A549 (cell line): ENCODE measurements at regions not wholly inside any gene's neighbourhood (a gene's known extent, or its start where the extent isn't known, plus 50 kb on each side); places are given as distances from the start of the nearest gene placed in this dataset.

Experiments
- ATAC-seq, 2 experiments: fragments of 200-7000 bp in 1 of 2; fragments of >200 bp in 1 of 2; cut with Nextera tagmentation in 1 of 2; cut with Tn5 transposase in 1 of 2; 3 replicates each; pipeline versions ENCODE4 v1.8.0 to v1.9.1; 2018 to 2020; ENCODE audit warnings: mild to moderate bottlenecking in 1 of 2, moderate library complexity in 1 of 2
- CTCF ChIA-PET: fragments of 300-600 bp; sonication (Branson Sonifier 250); formaldehyde crosslinking; extraction: SDS; loops from one replicate; lab custom pipeline; 2021; ENCODE audit warnings: antibody characterized with exemption, inconsistent platforms; lab: Yijun Ruan, JAX
- POLR2A ChIA-PET: fragments of 350-600 bp; formaldehyde crosslinking; extraction: SDS; loops from one replicate; lab custom pipeline; 2021; ENCODE audit warnings: antibody characterized with exemption, inconsistent platforms; lab: Yijun Ruan, JAX
- DNase-seq, 2 experiments: peaks; one replicate each; pipeline versions ENCODE4 v3.0.0 to v3.0.0-alpha.2; 2011 to 2016; ENCODE audit warnings: low read depth in 1 of 2, low spot score in 1 of 2
- FAIRE-seq: peaks from 2 replicates; lab custom pipeline; 2011; peaks lifted over from hg19 to GRCh38; lab: Jason Lieb, UNC
- H3K27ac ChIP-seq, 2 experiments: fragments of >200 bp; sonication (Bioruptor Twin); formaldehyde crosslinking; 3 replicates each; pipeline ENCODE4 v1.5.1; 2016 to 2017
- H3K4me1 ChIP-seq: fragments of >200 bp; sonication (Bioruptor Twin); formaldehyde crosslinking; 3 replicates; pipeline ENCODE4 v1.6.1; 2016
- H3K4me2 ChIP-seq: fragments of >200 bp; sonication (Bioruptor Twin); formaldehyde crosslinking; 3 replicates; pipeline ENCODE4 v1.6.1; 2016
- H3K4me3 ChIP-seq: fragments of >200 bp; sonication (Bioruptor Twin); formaldehyde crosslinking; 3 replicates; pipeline ENCODE4 v1.5.1; 2016
- H3K9me3 ChIP-seq: fragments of >200 bp; sonication (Bioruptor Twin); formaldehyde crosslinking; 3 replicates; pipeline ENCODE4 v1.6.1; 2016
- BHLHE40 ChIP-seq: IDR thresholded peaks from 2 replicates; pipeline ENCODE4 v1.6.1; 2012; ENCODE audit warnings: low read depth, low read length, inconsistent platforms
- CBX2 ChIP-seq: fragments of 200-600 bp; sonication (generic); IDR thresholded peaks from 2 replicates; pipeline ENCODE4 v1.6.1; 2016; ENCODE audit warnings: low read depth, mild to moderate bottlenecking, borderline replicate concordance
- CHD2 ChIP-seq: fragments of 150-350 bp; IDR thresholded peaks from 2 replicates; pipeline ENCODE4 v1.6.1; 2014; ENCODE audit warnings: low read length; ENCODE audit not compliant: partially characterized antibody
- CTCF ChIP-seq: fragments of >200 bp; sonication (Bioruptor Twin); formaldehyde crosslinking; IDR thresholded peaks from 3 replicates; pipeline ENCODE4 v1.5.1; 2016
- EHMT2 ChIP-seq: fragments of 200-600 bp; sonication (generic); IDR thresholded peaks from 2 replicates; pipeline ENCODE4 v1.6.1; 2016; ENCODE audit warnings: antibody characterized with exemption, low read depth, mild to moderate bottlenecking, moderate library complexity
- ESRRA ChIP-seq: fragments of 150-350 bp; IDR thresholded peaks from 2 replicates; pipeline ENCODE4 v1.6.1; 2014; ENCODE audit warnings: mild to moderate bottlenecking, low read length, borderline replicate concordance
- FOSB ChIP-seq: fragments of 250-450 bp; sonication (Bioruptor Pico); IDR thresholded peaks from 2 replicates; pipeline ENCODE4 v1.5.0; 2020; ENCODE audit warnings: mild to moderate bottlenecking, moderate library complexity
- FOSL2 ChIP-seq, 2 experiments: fragments of 450-650 bp in 1 of 2; fragments of >200 bp in 1 of 2; sonication (Bioruptor Twin) in 1 of 2; formaldehyde crosslinking; IDR thresholded peaks; 2 replicates each; pipeline versions ENCODE4 v1.5.0 to v1.6.1; 2016 to 2020; ENCODE audit warnings: mild to moderate bottlenecking in 1 of 2, moderate library complexity in 1 of 2
- GATA3 ChIP-seq: IDR thresholded peaks from 2 replicates; pipeline ENCODE4 v1.6.1; 2012; ENCODE audit warnings: borderline replicate concordance
- HMGXB4 ChIP-seq: fragments of 250-450 bp; sonication (Bioruptor Pico); IDR thresholded peaks from 2 replicates; pipeline ENCODE4 v1.5.0; 2021; ENCODE audit warnings: mild to moderate bottlenecking, moderate library complexity, borderline replicate concordance
- HOXA7 ChIP-seq: fragments of 250-450 bp; sonication (Bioruptor Pico); IDR thresholded peaks from 2 replicates; pipeline ENCODE4 v1.5.0; 2020; ENCODE audit warnings: mild to moderate bottlenecking, moderate library complexity
- KDM5A ChIP-seq: fragments of 200-600 bp; sonication (generic); IDR thresholded peaks from 2 replicates; pipeline ENCODE4 v1.6.1; 2016; ENCODE audit warnings: antibody characterized with exemption, mild to moderate bottlenecking
- MAFK ChIP-seq: fragments of 450-650 bp; IDR thresholded peaks from 2 replicates; pipeline ENCODE4 v1.6.1; 2014; ENCODE audit not compliant: partially characterized antibody
- MAX ChIP-seq: IDR thresholded peaks from 2 replicates; pipeline ENCODE4 v1.6.1; 2012
- MAZ ChIP-seq: fragments of 150-350 bp; IDR thresholded peaks from 2 replicates; pipeline ENCODE4 v1.6.1; 2014; ENCODE audit warnings: antibody characterized with exemption, low read depth, low read length, borderline replicate concordance
- MYC ChIP-seq: IDR thresholded peaks from 2 replicates; pipeline ENCODE4 v1.6.1; 2012; ENCODE audit warnings: mild to moderate bottlenecking, inconsistent platforms, low read length, improper control_type of control experiment, borderline replicate concordance
- PHF8 ChIP-seq: fragments of 200-600 bp; sonication (generic); IDR thresholded peaks from 2 replicates; pipeline ENCODE4 v1.6.1; 2016; ENCODE audit warnings: low read depth, mild to moderate bottlenecking, antibody characterized with exemption, moderate library complexity, borderline replicate concordance
- POLR2AphosphoS2 ChIP-seq: conservative IDR thresholded peaks from 2 replicates; pipeline ENCODE4 v1.6.1; 2012; ENCODE audit warnings: low read length, improper control_type of control experiment, inconsistent platforms
- RARB ChIP-seq: fragments of 250-450 bp; sonication (Bioruptor Pico); IDR thresholded peaks from 2 replicates; pipeline ENCODE4 v1.8.0; 2021; ENCODE audit warnings: mild to moderate bottlenecking, moderate library complexity
- RCOR1 ChIP-seq: fragments of 150-350 bp; IDR thresholded peaks from 2 replicates; pipeline ENCODE4 v1.6.1; 2014; ENCODE audit warnings: antibody characterized with exemption, low read length, low read depth
- RNF2 ChIP-seq: fragments of 200-600 bp; sonication (generic); IDR thresholded peaks from 2 replicates; pipeline ENCODE4 v1.6.1; 2016; ENCODE audit warnings: low read depth, mild to moderate bottlenecking, antibody characterized with exemption, moderate library complexity, borderline replicate concordance
- SMC3 ChIP-seq: fragments of >200 bp; sonication (Bioruptor Twin); formaldehyde crosslinking; IDR thresholded peaks from 3 replicates; pipeline ENCODE4 v1.6.1; 2018; ENCODE audit warnings: inconsistent platforms
- TP53 ChIP-seq: fragments of 250-450 bp; sonication (Bioruptor Pico); IDR thresholded peaks from 2 replicates; pipeline ENCODE4 v1.5.0; 2021; ENCODE audit warnings: mild to moderate bottlenecking, moderate library complexity
- USF2 ChIP-seq: fragments of 450-650 bp; IDR thresholded peaks from 2 replicates; pipeline ENCODE4 v1.6.1; 2014; ENCODE audit warnings: antibody characterized with exemption
- ZSCAN20 ChIP-seq: fragments of 250-450 bp; sonication (Bioruptor Pico); IDR thresholded peaks from 2 replicates; pipeline ENCODE4 v1.8.0; 2022; ENCODE audit warnings: mild to moderate bottlenecking, moderate library complexity
- WGBS: methylation state at CpG from one replicate; pipeline ENCODE4 v1.1.6; 2017; ENCODE audit errors: missing lambda C conversion rate; 5-methylcytosine and 5-hydroxymethylcytosine counted together

DNA sequence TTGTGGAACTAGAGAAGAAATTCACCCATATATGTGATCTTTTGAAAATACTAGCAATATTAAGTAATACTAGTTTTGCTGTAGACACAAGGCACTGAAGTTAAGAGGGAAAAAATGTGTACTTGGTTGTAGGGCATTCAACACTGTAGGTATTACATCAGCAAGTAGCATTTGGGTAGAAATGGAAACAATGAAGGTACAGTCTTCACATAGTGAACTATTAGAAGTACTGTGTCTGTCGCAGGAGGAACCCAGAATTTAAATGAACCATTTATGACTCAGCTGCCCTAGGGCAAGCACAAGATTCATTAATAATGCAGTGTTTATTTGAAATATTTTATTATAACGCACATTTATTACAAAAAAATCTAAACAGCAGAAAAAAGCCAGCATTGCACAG, 572.7 kb upstream of the TENM3 start:
- TF ChIP-seq CBX2: no peak
- TF ChIP-seq MAFK: no peak
- TF ChIP-seq HMGXB4 (CRISPR knock-in tag): no peak
- no peak for TF ChIP-seq ESRRA
- no peak for TF ChIP-seq POLR2AphosphoS2
- TF ChIP-seq EHMT2: no peak
- no peak for TF ChIP-seq ZSCAN20 (CRISPR knock-in tag)
- no peak for TF ChIP-seq RNF2
- TF ChIP-seq SMC3: no peak
- Histone ChIP-seq H3K4me2 (no peak overlapping the region), H3K27ac (no peak overlapping the region), H3K4me3 (no peak overlapping the region), H3K9me3 (no peaks in the 10 kb centered on the region), H3K4me1 (no peaks in the 10 kb centered on the region)
- CTCF ChIA-PET: no interaction called here
- POLR2A ChIA-PET: no interaction called here
- whole genome bisulfite sequencing: 2% methylated on average over 2 of the region's 2 CpGs
- FAIRE-seq (no peak), ATAC-seq (no peak), DNase-seq (no peak)

GRCh38 chr4:181671672-181672071, 571.5 kb upstream of the TENM3 start:
- WGBS: 43% methylated on average over 2 of the region's 2 CpGs
- Histone ChIP-seq H3K27ac (no peak overlapping the region), H3K9me3 (no peaks in the 10 kb centered on the region), H3K4me2 (no peak overlapping the region), H3K4me3 (no peak overlapping the region), H3K4me1 (no peaks in the 10 kb centered on the region)
- ATAC-seq (no peak), DNase-seq (no peak), FAIRE-seq (no peak)
- no peak for TF ChIP-seq GATA3
- no peak for TF ChIP-seq TP53 (CRISPR knock-in tag)
- no peak for TF ChIP-seq KDM5A
- no peak for TF ChIP-seq MAZ
- no peak for TF ChIP-seq CHD2
- no peak for TF ChIP-seq FOSL2 (IDR thresholded peaks at IDR 0.05)
- no peak for TF ChIP-seq FOSL2 (CRISPR knock-in tag; IDR thresholded peaks at IDR 0.05)
- no peak for TF ChIP-seq SMC3
- TF ChIP-seq FOSB: no peak
- TF ChIP-seq CBX2: no peak
- TF ChIP-seq ESRRA: no peak
- TF ChIP-seq MAX: no peak
- no peak for TF ChIP-seq USF2
- no peak for TF ChIP-seq RCOR1
- no peak for TF ChIP-seq POLR2AphosphoS2
- TF ChIP-seq CTCF: no peak
- no peak for TF ChIP-seq MYC
- no peak for TF ChIP-seq RARB (CRISPR knock-in tag)
- no peak for TF ChIP-seq PHF8
- TF ChIP-seq HOXA7 (CRISPR knock-in tag): no peak
- TF ChIP-seq BHLHE40: no peak
- ChIA-PET CTCF (no interaction called here), POLR2A (no interaction called here)
